MG63 (cell line): ENCODE measurements at regions not wholly inside any gene's neighbourhood (a gene's known extent, or its start where the extent isn't known, plus 50 kb on each side); places are given as distances from the start of the nearest gene placed in this dataset.

ENCODE experiments used
- DNase-seq: peaks from one replicate; pipeline ENCODE4 v3.0.0-alpha.2; 2020
- H3K27me3 ChIP-seq: fragments of 250-450 bp; sonication (Bioruptor Pico); 2 replicates; pipeline ENCODE4 v1.5.1; 2020; ENCODE audit warnings: mild to moderate bottlenecking, moderate library complexity
- H3K36me3 ChIP-seq: fragments of 250-450 bp; sonication (Bioruptor Pico); 2 replicates; pipeline ENCODE4 v1.5.1; 2020; ENCODE audit warnings: mild to moderate bottlenecking, moderate library complexity
- H3K4me3 ChIP-seq: fragments of 250-450 bp; sonication (Bioruptor Pico); 2 replicates; pipeline ENCODE4 v1.5.1; 2020; ENCODE audit warnings: mild to moderate bottlenecking, moderate library complexity
- H3K9me3 ChIP-seq: fragments of 250-450 bp; sonication (Bioruptor Pico); 2 replicates; pipeline ENCODE4 v1.5.1; 2020; ENCODE audit warnings: mild to moderate bottlenecking, moderate library complexity

DNA sequence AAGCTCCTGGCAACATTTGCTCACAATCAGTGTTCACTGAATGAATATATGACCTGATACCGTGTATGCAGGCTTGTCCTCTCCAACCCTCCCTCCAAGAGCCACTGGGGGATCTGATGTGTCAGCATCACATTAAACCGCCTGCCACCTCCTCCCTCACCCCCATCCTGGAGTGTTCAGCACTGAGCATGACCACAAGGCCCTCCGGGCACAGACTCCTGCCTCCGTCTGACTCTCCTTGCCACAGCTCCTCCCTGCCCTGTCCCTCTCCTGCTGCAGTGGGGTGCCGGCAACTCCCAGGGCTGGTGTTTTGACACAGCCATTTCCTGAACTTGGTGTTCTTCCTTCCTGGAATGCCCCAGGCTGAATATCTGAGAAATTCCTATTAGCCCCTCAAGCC lies 136.7 kb downstream of the FCRL5 start:
- peak; percentile 38 for DNase-seq
- no peaks in the 10 kb centered on the region for H3K36me3 ChIP-seq
- H3K27me3 ChIP-seq, result no peaks in the 10 kb centered on the region; the same call in 1 of the 2 replicates
- no peak overlapping the region for H3K4me3 ChIP-seq
- no peaks in the 10 kb centered on the region for H3K9me3 ChIP-seq

DNA sequence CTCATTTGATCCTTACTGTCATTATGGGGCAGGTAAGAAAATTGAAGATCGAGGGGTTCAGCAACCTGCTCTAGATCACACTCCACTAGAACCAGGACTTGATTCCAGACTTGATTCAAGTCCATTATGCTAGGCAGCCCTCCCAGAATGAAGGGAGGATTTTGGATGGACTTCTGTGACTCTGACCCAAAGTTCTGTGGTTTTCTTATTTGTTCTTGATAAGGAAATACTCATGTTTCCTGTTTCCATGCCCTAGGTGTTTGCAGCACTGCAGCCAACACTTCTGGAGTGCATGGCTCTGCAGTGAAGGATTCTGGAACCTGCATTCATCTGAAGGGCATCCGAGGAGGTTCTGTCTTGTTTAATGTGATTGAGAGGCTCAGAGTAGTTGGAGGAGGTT lies 140.0 kb downstream of the FCRL5 start:
- no peaks in the 10 kb centered on the region for H3K9me3 ChIP-seq
- no peaks in the 10 kb centered on the region for H3K27me3 ChIP-seq
- DNase-seq, result no peak
- no peak overlapping the region for H3K4me3 ChIP-seq
- H3K36me3 ChIP-seq, result no peaks in the 10 kb centered on the region

DNA sequence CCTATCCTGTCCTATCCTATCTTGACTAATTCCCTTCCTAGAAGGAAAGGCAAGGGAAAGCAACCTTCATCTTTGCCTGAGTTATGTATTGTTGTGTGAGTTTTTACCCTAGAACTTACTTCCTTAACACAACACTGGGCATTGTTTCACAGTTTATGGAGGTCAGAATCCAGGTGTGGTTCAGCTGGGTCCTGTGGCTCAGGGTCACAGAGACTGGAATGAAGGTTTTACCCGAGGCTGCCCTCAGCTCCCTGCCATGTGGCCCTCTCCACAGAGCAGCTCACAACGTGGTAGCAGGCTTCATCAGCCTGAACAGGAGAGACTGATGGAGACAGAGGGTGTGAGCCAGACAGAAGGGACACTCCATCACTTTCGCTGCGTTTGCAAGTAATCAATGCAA lies 140.5 kb downstream of the FCRL5 start:
- H3K36me3 ChIP-seq, result no peaks in the 10 kb centered on the region
- no peaks in the 10 kb centered on the region for H3K9me3 ChIP-seq
- H3K4me3 ChIP-seq, result no peak overlapping the region
- H3K27me3 ChIP-seq, result no peaks in the 10 kb centered on the region
- no peak for DNase-seq

DNA sequence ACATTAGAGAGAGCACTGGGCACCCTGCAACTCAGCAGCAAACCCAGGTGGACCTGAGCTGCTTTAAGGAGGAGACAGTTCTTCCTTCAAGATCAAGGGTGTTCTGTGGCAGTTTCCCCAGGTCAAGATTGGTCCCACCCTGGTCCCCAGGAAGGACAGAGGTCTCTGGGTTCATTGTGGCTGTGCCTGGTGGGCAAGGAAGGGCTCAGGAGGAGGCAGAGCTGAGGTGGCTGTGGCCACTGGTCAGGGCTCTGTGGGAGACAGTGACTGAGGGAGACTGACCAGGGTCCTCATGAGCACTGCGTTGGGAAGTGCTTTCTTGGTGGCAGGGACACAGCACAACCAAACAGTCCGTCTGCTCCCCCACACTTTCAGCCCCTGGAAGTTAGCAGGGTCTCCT lies 141.3 kb downstream of the FCRL5 start:
- H3K9me3 ChIP-seq, result no peaks in the 10 kb centered on the region
- no peaks in the 10 kb centered on the region for H3K36me3 ChIP-seq
- no peak overlapping the region for H3K4me3 ChIP-seq
- H3K27me3 ChIP-seq, result no peaks in the 10 kb centered on the region
- no peak for DNase-seq

DNA sequence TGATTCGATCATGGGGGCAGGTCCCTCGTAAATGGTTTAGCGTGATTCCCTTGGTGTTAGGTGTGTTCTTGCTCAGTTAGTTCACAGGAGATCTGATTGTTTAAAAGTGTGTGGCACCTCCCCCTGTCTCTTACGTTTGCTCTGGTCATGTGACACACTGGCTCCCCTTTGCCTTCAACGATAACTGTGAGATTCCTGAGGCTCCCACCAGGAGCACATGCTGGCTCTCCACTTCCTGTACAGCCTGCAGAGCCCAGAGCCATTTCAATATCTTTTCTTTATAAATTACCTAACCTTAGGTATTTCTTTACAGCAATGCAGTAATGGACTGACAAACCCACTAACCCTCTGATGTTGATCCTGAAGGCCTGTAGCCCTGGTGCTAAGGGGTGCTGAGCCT lies 141.9 kb downstream of the FCRL5 start:
- Histone ChIP-seq H3K9me3 (no peaks in the 10 kb centered on the region), H3K4me3 (no peak overlapping the region), H3K36me3 (no peaks in the 10 kb centered on the region), H3K27me3 (no peaks in the 10 kb centered on the region)
- DNase-seq, result no peak

DNA sequence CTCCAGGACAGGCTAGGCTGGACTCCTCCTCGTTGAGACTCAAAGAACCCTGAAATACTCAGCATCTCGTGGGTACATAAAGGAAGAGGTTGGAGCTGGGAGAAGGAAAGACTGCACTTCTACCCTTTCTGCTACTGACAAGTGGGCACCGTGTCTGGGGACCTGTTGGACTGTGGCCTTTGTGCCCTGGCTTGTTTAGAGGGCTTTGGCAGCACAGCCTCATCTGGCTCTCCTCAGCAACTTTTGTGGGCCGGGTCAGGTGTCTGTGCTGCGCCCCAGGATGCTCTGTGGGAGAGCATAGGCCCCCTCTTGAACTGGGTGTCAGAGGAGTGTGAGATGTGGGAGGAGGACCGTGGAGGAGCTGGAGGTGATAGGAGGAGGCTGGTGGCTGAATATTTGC lies 142.4 kb downstream of the FCRL5 start:
- no peak overlapping the region for H3K4me3 ChIP-seq
- no peaks in the 10 kb centered on the region for H3K27me3 ChIP-seq
- H3K9me3 ChIP-seq, result no peaks in the 10 kb centered on the region
- no peaks in the 10 kb centered on the region for H3K36me3 ChIP-seq
- DNase-seq, result no peak

DNA sequence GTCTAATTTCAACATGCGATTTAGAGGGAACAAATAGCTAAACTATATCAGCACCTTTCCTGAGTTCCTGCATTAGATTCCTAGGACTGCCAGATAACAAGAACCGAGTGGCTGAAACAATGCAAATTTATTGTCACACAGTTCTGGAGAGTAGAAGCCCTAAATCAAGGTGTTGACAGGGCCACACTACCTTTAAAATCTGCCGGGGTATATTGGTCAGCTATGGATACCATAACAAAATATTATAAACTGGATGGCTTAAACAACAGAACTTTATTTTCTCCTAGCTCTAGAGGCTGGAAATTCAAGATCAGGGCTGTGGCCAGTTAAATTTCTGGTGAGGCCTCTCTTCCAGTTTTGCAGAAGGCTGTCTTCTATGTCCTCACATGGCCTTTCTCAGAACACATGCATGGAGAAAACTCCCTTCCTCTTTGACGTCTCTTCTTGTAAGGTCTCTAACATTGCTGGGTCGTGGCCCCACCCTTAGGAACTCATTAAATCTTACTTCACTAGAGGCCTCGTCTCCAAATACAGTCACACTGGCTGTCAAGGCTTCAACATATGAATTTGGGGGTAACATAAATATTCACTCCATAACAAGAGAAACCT lies 144.3 kb downstream of the FCRL5 start:
- Histone ChIP-seq H3K4me3 (no peak overlapping the region), H3K27me3 (no peaks in the 10 kb centered on the region), H3K36me3 (no peaks in the 10 kb centered on the region), H3K9me3 (no peaks in the 10 kb centered on the region)
- DNase-seq, result no peak

DNA sequence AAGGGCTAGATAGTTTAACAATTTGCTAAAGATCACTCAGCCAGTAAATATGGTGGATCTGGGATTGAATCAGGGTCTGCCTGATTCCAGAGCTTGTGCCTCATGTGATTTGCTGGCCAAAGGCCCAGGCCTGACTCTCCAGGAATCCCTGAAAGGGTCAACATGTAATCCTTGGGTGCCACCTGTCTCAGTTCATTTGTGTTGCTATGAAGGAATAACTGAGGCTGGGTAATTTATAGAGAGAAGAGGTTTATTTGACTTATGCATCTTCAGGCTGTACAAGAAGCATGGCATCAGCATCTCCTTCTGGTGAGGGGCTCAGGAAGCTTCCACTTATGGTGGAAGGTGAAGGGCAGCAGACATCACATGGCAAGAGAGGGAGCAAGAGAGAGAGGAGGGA lies 144.9 kb downstream of the FCRL5 start:
- Histone ChIP-seq H3K4me3 (no peak overlapping the region), H3K36me3 (no peaks in the 10 kb centered on the region), H3K9me3 (no peaks in the 10 kb centered on the region), H3K27me3 (no peaks in the 10 kb centered on the region)
- no peak for DNase-seq

DNA sequence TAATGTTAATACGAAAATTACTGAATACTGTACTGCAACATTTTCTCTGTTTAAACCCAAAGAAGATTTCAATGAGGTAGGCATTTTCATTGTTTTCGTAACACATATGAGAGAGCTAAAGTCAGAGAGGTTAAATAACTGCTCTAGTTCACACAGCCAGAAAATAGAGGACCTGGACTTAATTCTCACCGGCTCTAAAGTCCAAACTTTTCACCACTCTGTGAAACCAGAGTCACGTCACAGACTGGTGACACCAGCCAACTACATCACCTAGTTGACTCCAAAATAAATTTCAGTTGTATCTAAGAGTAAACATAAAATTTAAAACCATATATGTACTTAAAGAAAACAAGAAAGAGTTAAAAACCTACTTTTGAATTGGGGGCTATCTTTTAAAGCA lies 146.7 kb downstream of the FCRL5 start:
- H3K27me3 ChIP-seq, result no peaks in the 10 kb centered on the region
- H3K36me3 ChIP-seq, result no peaks in the 10 kb centered on the region
- H3K4me3 ChIP-seq, result no peak overlapping the region
- no peaks in the 10 kb centered on the region for H3K9me3 ChIP-seq
- DNase-seq, result no peak

DNA sequence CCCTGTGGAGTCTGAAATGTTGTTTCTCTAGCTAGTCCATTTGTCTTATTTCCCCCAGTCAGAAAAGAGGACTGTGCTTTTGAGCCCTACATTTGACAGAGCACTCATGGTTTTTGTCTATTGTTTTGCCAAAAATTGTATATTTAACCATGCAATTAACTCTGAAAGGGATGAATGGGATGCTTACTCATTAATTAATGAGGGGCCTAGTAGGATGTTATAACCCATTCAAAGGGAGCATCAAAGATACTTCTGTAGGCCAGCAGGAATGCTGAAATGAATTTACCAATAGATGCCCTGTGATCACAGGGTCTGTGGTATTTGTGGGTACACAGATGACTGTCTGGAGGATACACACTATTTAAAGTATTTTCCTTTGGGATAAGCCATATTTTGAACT lies 147.7 kb downstream of the FCRL5 start:
- no peak for DNase-seq
- Histone ChIP-seq H3K9me3 (no peaks in the 10 kb centered on the region), H3K27me3 (no peaks in the 10 kb centered on the region), H3K4me3 (no peak overlapping the region), H3K36me3 (no peaks in the 10 kb centered on the region)

DNA sequence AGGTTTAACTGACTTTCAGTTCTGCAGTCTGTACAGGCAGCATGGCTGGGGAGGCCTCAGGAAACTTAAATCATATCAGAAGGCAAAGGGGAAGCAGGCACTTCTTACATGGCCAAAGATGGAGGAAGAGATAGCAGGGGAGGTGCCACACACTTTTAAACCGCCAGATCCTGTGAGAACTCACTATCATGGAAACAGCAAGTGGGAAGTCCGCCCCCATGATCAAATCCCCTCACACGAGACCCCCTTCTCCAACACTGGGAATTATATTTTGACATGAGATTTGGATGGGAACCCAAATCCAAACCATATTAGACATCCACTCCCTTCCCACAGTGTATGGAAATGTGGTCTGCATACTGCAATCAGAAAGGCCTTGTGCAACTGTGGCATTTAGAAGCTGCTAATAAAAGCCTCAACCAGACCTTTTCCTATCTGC lies 148.2 kb downstream of the FCRL5 start:
- no peak for DNase-seq
- no peak overlapping the region for H3K4me3 ChIP-seq
- no peaks in the 10 kb centered on the region for H3K27me3 ChIP-seq
- no peaks in the 10 kb centered on the region for H3K9me3 ChIP-seq
- no peaks in the 10 kb centered on the region for H3K36me3 ChIP-seq

DNA sequence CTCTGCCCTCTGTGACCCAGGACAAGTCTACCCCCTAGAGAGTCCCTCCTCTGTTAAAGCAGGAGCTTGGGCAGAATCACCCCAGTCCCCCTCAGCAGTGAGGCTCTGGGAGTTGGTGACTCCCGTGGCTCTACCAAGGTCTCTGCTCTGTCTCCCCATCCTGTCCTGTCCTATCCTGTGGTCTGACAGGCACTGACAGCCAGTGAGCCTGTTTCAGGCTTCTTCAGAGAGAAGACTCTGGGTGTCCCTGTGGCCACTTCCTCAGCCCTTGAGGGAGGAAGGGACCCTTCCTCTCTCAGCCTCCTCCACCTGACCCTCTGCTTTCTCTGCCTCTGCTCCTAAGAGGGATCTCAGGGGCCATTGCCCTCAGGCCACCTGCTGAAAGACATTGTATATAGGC lies 148.7 kb downstream of the FCRL5 start:
- Histone ChIP-seq H3K27me3 (no peaks in the 10 kb centered on the region), H3K9me3 (no peaks in the 10 kb centered on the region), H3K4me3 (no peak overlapping the region), H3K36me3 (no peaks in the 10 kb centered on the region)
- no peak for DNase-seq

DNA sequence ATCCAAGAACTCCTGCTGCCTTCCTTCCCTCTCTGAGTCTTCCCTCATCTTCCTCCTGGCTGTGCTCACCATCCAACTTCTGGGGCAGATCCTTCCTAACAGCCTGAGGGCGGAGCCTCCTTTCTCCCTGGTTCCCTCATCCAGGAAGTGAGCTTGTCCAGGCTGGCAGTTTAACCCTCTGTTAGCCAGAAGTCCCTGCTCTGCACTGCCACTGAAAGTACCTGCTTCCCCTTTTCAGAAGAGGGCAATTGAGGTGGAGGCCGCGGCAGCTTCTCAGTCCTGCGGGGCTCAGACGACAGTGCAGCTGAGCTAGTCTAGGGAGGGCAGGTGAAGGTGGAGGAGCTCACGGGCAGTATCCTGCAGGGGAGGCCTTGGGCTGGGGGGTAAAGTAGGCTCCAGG lies 149.1 kb downstream of the FCRL5 start:
- DNase-seq, result peak; percentile 30
- Histone ChIP-seq H3K36me3 (no peaks in the 10 kb centered on the region), H3K27me3 (no peaks in the 10 kb centered on the region), H3K9me3 (no peaks in the 10 kb centered on the region), H3K4me3 (no peak overlapping the region)

DNA sequence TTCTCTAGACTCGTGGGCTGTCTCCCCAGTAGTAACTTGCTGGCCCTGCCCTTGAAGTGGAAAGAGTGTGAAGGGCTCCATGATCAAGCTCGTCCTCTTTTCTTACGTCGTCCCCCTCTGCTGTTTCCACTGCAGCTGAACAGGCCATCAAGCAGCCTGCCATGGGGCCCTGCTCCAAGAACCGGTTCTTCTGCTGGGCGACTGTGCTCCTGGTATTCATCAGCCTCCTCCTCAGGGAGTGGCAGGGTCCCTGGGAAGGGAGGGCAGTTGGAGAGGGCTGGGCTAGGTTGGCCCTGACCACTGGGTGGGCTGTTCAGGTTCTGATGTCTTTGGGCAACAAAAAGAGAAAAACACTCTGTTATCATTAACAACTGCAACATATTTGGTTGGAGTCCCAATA lies 151.5 kb downstream of the FCRL5 start:
- Histone ChIP-seq H3K36me3 (no peaks in the 10 kb centered on the region), H3K4me3 (no peak overlapping the region), H3K9me3 (no peaks in the 10 kb centered on the region), H3K27me3 (0 out of 2 replicates have a peak, but pooled peaks cover 4% of the 10 kb centered on the region)
- DNase-seq, result no peak

DNA sequence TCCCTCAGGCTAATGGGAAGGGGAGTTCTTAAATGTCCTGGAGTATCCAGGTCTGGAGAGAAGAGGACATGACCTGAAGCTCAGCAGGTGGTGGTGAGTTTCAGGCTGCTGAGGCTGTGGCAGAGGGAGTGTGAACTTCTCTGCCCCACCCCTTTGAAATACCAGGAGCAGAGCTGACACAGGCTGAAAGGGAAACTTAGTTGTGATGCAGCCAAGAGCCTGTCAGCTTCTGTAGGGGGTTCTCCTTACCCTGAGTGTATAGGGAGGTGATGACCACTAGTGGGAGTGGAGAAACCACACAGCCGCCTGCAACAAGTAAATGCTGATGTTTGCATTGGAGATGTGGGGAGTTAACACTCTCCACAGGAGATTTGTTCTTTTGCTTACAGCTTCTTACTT lies 152.3 kb downstream of the FCRL5 start:
- peaks cover 4% of the 10 kb centered on the region; the same call in 1 of the 2 replicates for H3K27me3 ChIP-seq

DNA sequence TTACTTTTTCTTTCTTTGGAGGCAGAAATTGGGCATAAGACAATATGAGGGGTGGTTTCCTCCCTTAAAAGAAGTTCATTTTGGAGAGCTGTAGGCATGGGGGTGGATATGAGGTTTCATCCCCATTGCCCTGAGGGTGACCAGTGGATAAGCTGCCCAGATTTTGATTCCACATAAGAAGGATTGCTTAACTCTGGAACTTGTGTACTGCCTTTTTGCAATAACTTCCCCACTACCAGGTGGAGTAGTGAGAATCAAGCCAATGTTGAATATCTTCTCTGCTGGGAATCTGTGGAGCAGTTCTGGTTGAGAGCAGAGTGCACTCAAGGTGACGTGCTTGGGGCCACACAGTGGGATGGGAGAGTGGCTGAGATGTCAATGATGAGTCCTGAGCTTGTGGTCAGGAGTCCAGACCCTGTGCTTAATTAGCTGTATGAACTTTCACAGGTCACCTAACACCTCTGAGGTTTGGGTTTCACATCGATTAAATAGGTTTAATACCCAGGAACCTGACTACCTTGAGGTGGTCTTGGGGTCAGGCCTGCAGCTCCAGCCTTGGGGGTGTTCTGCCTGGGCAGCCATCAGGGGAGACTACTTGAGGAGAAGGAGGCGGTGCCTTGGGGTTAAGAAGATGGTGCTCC lies 152.9 kb downstream of the FCRL5 start:
- Histone ChIP-seq H3K27me3 (peaks cover 4% of the 10 kb centered on the region; the same call in 1 of the 2 replicates), H3K4me3 (no peak overlapping the region), H3K9me3 (no peaks in the 10 kb centered on the region), H3K36me3 (no peaks in the 10 kb centered on the region)
- no peak for DNase-seq

More for the DNA sequence above, 152.3 kb downstream of the FCRL5 start:
- no peaks in the 10 kb centered on the region for H3K9me3 ChIP-seq
- H3K36me3 ChIP-seq, result no peaks in the 10 kb centered on the region
- no peak overlapping the region for H3K4me3 ChIP-seq
- DNase-seq, result no peak

DNA sequence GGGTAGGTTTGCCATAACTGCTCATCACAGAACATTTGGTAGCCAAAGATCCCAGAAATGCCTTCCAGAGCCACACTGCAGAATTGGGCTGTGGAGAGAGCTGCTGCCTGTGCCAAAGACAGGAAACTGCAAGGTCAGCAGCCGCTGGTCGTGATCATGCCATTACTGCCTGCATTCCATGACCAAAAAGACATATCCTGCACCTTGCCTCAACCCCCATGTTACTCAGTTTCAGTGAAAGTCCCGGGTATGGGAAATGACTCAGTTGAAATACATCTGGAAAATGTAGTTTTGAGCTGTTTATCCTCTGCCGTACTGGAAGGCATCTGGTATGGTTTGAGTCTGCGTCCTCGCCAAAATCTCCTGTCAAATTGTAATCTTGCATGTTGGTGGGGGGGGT lies 161.7 kb downstream of the FCRL5 start:
- Histone ChIP-seq H3K4me3 (no peak overlapping the region), H3K9me3 (peaks cover 7% of the 10 kb centered on the region), H3K27me3 (peaks cover 2% of the 10 kb centered on the region; the same call in 1 of the 2 replicates), H3K36me3 (no peaks in the 10 kb centered on the region)
- peak; percentile 65 for DNase-seq

DNA sequence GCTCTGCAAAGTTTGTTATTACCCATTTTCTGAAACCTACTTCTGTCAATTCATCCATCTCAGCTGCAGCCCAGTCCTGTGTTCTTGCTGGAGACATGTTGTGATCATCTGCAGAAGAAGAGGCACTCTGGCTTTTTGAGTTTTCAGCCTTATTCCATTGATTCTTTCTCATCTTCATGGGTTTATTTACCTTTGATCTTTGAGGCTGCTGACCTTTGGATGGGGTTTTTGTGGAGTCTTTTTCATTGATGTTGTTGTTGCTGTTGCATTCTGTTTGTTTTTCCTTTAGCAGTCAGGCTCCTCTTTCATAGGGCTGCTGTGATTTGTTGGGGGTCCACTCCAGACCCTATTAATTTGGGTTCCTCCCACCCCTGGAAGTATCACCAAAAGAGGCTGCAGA lies 164.3 kb downstream of the FCRL5 start:
- H3K4me3 ChIP-seq, result no peak overlapping the region
- no peaks in the 10 kb centered on the region for H3K36me3 ChIP-seq
- peaks cover 3% of the 10 kb centered on the region for H3K9me3 ChIP-seq
- no peak for DNase-seq
- peaks cover 2% of the 10 kb centered on the region; the same call in 1 of the 2 replicates for H3K27me3 ChIP-seq
